ENCODE measurements at regions not wholly inside any gene's neighbourhood (a gene's known extent, or its start where the extent isn't known, plus 50 kb on each side); places are given as distances from the start of the nearest gene placed in this dataset.
A peak's percentile ranks its signal among the peaks of the same experiment; 100 is the strongest.
"Not testable (repeated sequence)": the region's sequence is repeated elsewhere in the genome, so short reads cannot be mapped to it uniquely, and the experiment has no call there.

DNA sequence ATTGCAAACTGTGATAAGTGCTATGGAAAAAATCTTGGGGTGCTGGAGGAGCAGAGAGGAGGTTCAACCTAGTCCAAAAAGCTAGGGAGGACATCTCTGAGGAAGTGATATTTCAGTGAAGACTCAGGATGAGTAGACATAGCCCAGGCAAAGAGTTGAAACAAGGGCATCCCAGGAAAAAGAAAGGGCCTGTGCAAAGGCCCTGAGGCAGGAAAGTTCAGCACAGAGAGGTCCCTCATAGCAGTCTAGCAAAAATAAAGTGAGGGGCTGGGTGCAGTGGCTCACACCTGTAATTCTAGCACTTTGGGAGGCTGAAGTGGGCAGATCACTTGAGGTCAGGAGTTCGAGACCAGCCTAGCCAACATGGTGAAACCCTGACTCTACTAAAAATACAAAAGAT, 53.0 kb upstream of the RASD2 start:
- H2AFZ ChIP-seq (ENCODE audit: low read length); H3K9me3 ChIP-seq (replicated peaks in 1 of 2; ENCODE audit: control insufficient read depth in 2 of 2, insufficient read depth in 1 of 2, low read depth in 1 of 2, low read length in 2 of 2); H3K36me3 ChIP-seq (replicated peaks in 1 of 2; ENCODE audit: control insufficient read depth in 2 of 2, insufficient read depth in 2 of 2, low read length in 2 of 2); H3K79me1 ChIP-seq (ENCODE audit: low read depth, low read length); H3K18ac ChIP-seq (ENCODE audit: low read length); H3K23ac ChIP-seq (ENCODE audit: low read depth, low read length, poor library complexity); H2BK15ac ChIP-seq (ENCODE audit: low read length); H4K91ac ChIP-seq (ENCODE audit: low read depth, low read length, poor library complexity); H3K4me1 ChIP-seq (ENCODE audit: control insufficient read depth in 2 of 2, insufficient read depth in 1 of 2, low read depth in 1 of 2, low read length in 2 of 2); H3K9ac ChIP-seq (ENCODE audit: low read depth, low read length, poor library complexity); H3K4me2 ChIP-seq (ENCODE audit: insufficient read depth, low read length, poor library complexity, severe bottlenecking); H3K27ac ChIP-seq (replicated peaks; ENCODE audit: low read length); H2BK120ac ChIP-seq (ENCODE audit: low read depth, low read length); H2AK5ac ChIP-seq (ENCODE audit: low read depth, low read length); H3K4me3 ChIP-seq (ENCODE audit: low read length in 2 of 2); H2BK12ac ChIP-seq (ENCODE audit: low read length); H3K14ac ChIP-seq (ENCODE audit: low read length); H2BK5ac ChIP-seq (ENCODE audit: low read length); H4K8ac ChIP-seq (ENCODE audit: low read depth, low read length); DNase-seq (ENCODE audit: low spot score); H3K4ac ChIP-seq (ENCODE audit: low read length): not testable (repeated sequence)
- peaks cover 0 to 24% (median 2%) of the 10 kb centered on the region in 3 experiments for H3K27me3 ChIP-seq (ENCODE audit: control insufficient read depth in 3 of 3, insufficient read depth in 3 of 3, low read depth in 1 of 3, low read length in 3 of 3)
- WGBS, 2 donors (ENCODE audit: extremely low coverage in 2 of 2, insufficient read length in 2 of 2, insufficient replicate concordance in 1 of 2): no CpG with 5 or more reads among the region's 1 CpG

DNA sequence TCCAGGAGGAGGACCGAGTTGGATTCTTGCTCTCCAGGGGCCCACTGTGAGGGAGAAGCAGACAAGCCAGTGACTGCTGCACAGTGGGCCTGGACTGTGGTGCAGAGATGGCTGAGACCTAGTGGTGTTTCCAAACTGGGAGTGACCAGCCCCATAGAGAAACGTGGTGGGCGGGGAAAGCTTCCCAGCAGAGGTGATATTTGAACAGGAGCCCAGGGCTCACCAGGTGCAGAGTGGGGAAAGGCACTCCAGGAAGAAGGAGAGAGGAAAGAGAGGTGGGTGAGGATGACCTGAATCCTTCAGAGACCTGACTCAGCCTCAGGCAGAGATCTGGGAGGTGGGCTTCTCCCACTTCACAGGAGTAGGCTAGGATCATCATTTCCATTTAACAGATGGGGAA, 52.1 kb upstream of the RASD2 start:
- H2AK5ac ChIP-seq (ENCODE audit: low read depth, low read length): peak overlapping the region; percentile 10
- WGBS, 2 donors (ENCODE audit: extremely low coverage in 2 of 2, insufficient read length in 2 of 2, insufficient replicate concordance in 1 of 2): no CpG with 5 or more reads among the region's 3 CpGs
- no peak for DNase-seq (ENCODE audit: low spot score)
- no peak overlapping the region for H2AFZ ChIP-seq (ENCODE audit: low read length)
- H3K4me2 ChIP-seq (ENCODE audit: insufficient read depth, low read length, poor library complexity, severe bottlenecking): no peak overlapping the region
- no peak overlapping the region for H2BK120ac ChIP-seq (ENCODE audit: low read depth, low read length)
- H3K36me3 ChIP-seq (replicated peaks in 1 of 2; ENCODE audit: control insufficient read depth in 2 of 2, insufficient read depth in 2 of 2, low read length in 2 of 2): no peaks in the 10 kb centered on the region
- no peaks in the 10 kb centered on the region for H3K79me1 ChIP-seq (ENCODE audit: low read depth, low read length)
- H3K9ac ChIP-seq (ENCODE audit: low read depth, low read length, poor library complexity): no peak overlapping the region
- H4K8ac ChIP-seq (ENCODE audit: low read depth, low read length): peak overlapping the region; percentile 93
- H2BK15ac ChIP-seq (ENCODE audit: low read length): no peak overlapping the region
- H3K23ac ChIP-seq (ENCODE audit: low read depth, low read length, poor library complexity): no peak overlapping the region
- no peak overlapping the region for H3K4me3 ChIP-seq (ENCODE audit: low read length in 2 of 2)
- H2BK12ac ChIP-seq (ENCODE audit: low read length): no peak overlapping the region
- H3K18ac ChIP-seq (ENCODE audit: low read length): peak overlapping the region; percentile 33
- H3K14ac ChIP-seq (ENCODE audit: low read length): no peak overlapping the region
- no peaks in the 10 kb centered on the region for H3K9me3 ChIP-seq (replicated peaks in 1 of 2; ENCODE audit: control insufficient read depth in 2 of 2, insufficient read depth in 1 of 2, low read depth in 1 of 2, low read length in 2 of 2)
- no peak overlapping the region for H3K27ac ChIP-seq (replicated peaks; ENCODE audit: low read length)
- H3K4me1 ChIP-seq (ENCODE audit: control insufficient read depth in 2 of 2, insufficient read depth in 1 of 2, low read depth in 1 of 2, low read length in 2 of 2): peaks cover 0 to 2% of the 10 kb centered on the region in 2 donors
- no peak overlapping the region for H2BK5ac ChIP-seq (ENCODE audit: low read length)
- H3K27me3 ChIP-seq (ENCODE audit: control insufficient read depth in 3 of 3, insufficient read depth in 3 of 3, low read depth in 1 of 3, low read length in 3 of 3): peaks cover 0 to 24% (median 2%) of the 10 kb centered on the region in 3 experiments
- no peak overlapping the region for H4K91ac ChIP-seq (ENCODE audit: low read depth, low read length, poor library complexity)
- H3K4ac ChIP-seq (ENCODE audit: low read length): no peak overlapping the region

DNA sequence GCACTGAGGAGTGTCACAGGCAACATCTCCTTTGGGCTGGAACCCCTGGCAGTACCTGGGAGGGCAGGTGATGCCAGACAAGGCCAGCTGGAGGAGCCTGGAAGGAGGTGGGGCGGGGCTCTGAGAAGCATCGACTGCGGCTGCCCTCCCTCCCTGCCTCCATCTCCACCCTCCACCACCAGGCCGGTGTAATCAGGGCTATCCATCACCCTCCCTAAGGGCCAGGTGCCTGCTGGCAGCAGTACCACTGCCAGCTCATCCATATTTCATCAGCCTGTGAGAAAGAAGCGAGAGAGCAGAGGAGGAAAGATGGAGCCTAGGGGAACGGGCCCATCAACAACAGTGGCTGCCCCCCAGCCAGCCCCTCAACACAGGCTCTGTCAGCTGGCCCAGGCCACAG, 51.4 kb upstream of the RASD2 start:
- Histone ChIP-seq H3K79me1 (ENCODE audit: low read depth, low read length) (no peaks in the 10 kb centered on the region), H3K4me3 (ENCODE audit: low read length in 2 of 2) (no peak overlapping the region), H3K14ac (ENCODE audit: low read length) (peak overlapping the region; percentile 63), H3K4ac (ENCODE audit: low read length) (no peak overlapping the region), H2BK12ac (ENCODE audit: low read length) (no peak overlapping the region), H3K4me1 (ENCODE audit: control insufficient read depth in 2 of 2, insufficient read depth in 1 of 2, low read depth in 1 of 2, low read length in 2 of 2) (peaks cover 0 to 2% of the 10 kb centered on the region in 2 donors), H4K8ac (ENCODE audit: low read depth, low read length) (no peak overlapping the region), H3K18ac (ENCODE audit: low read length) (no peak overlapping the region), H4K91ac (ENCODE audit: low read depth, low read length, poor library complexity) (no peak overlapping the region), H2BK120ac (ENCODE audit: low read depth, low read length) (no peak overlapping the region), H3K27ac (replicated peaks; ENCODE audit: low read length) (no peak overlapping the region), H2AK5ac (ENCODE audit: low read depth, low read length) (peak overlapping the region; percentile 41), H3K4me2 (ENCODE audit: insufficient read depth, low read length, poor library complexity, severe bottlenecking) (no peak overlapping the region), H3K9ac (ENCODE audit: low read depth, low read length, poor library complexity) (peak overlapping the region; percentile 63), H2BK15ac (ENCODE audit: low read length) (peak overlapping the region; percentile 50), H2AFZ (ENCODE audit: low read length) (no peak overlapping the region), H3K36me3 (replicated peaks in 1 of 2; ENCODE audit: control insufficient read depth in 2 of 2, insufficient read depth in 2 of 2, low read length in 2 of 2) (no peaks in the 10 kb centered on the region), H3K9me3 (replicated peaks in 1 of 2; ENCODE audit: control insufficient read depth in 2 of 2, insufficient read depth in 1 of 2, low read depth in 1 of 2, low read length in 2 of 2) (no peaks in the 10 kb centered on the region), H3K23ac (ENCODE audit: low read depth, low read length, poor library complexity) (no peak overlapping the region), H2BK5ac (ENCODE audit: low read length) (peak overlapping the region; percentile 6), H3K27me3 (ENCODE audit: control insufficient read depth in 3 of 3, insufficient read depth in 3 of 3, low read depth in 1 of 3, low read length in 3 of 3) (peaks cover 0 to 24% (median 2%) of the 10 kb centered on the region in 3 experiments)
- no CpG with 5 or more reads among the region's 6 CpGs for WGBS, 2 donors (ENCODE audit: extremely low coverage in 2 of 2, insufficient read length in 2 of 2, insufficient replicate concordance in 1 of 2)
- no peak for DNase-seq (ENCODE audit: low spot score)

All from neuronal stem cell (in vitro differentiated cells).